AG04449 (cell line): ENCODE measurements at regions not wholly inside any gene's neighbourhood (a gene's known extent, or its start where the extent isn't known, plus 50 kb on each side); places are given as distances from the start of the nearest gene placed in this dataset.
A peak's percentile ranks its signal among the peaks of the same experiment; 100 is the strongest.

ENCODE experiments used
- CTCF ChIA-PET: fragments of 350-600 bp; formaldehyde crosslinking; extraction: SDS; loops from one replicate; lab custom pipeline; 2021; ENCODE audit warnings: antibody characterized with exemption; lab: Yijun Ruan, JAX
- POLR2A ChIA-PET: fragments of 400-600, 350-600 bp; formaldehyde crosslinking; extraction: SDS; loops from one replicate; lab custom pipeline; 2020; ENCODE audit warnings: antibody characterized with exemption, inconsistent platforms; lab: Yijun Ruan, JAX
- DNase-seq: peaks from one replicate; pipeline ENCODE4 v3.0.0-alpha.2; 2010; ENCODE audit warnings: low read depth, low spot score
- H3K4me3 ChIP-seq: 2 replicates; pipeline ENCODE4 v1.5.1; 2011; ENCODE audit warnings: low read depth, mild to moderate bottlenecking, control low read depth, low read length
- CTCF ChIP-seq: IDR thresholded peaks from one replicate; pipeline ENCODE4 v1.5.1; 2011; ENCODE audit warnings: mild to moderate bottlenecking, moderate library complexity, low read length, control low read depth, inconsistent platforms; ENCODE audit not compliant: insufficient read depth; ENCODE audit errors: missing control alignments

GRCh38 chr20:7748624-7749023 lies 191.6 kb downstream of the HAO1 start:
- H3K4me3 ChIP-seq, result no peak overlapping the region
- no peak for TF ChIP-seq CTCF
- no peak for DNase-seq
- ChIA-PET CTCF (no interaction called here), POLR2A (no interaction called here)

GRCh38 chr20:7754102-7754501 lies 186.2 kb downstream of the HAO1 start:
- ChIA-PET CTCF (no interaction called here), POLR2A (no interaction called here)
- TF ChIP-seq CTCF, result no peak
- H3K4me3 ChIP-seq, result no peak overlapping the region
- DNase-seq, result no peak

GRCh38 chr20:7758406-7758805 lies 181.9 kb downstream of the HAO1 start:
- DNase-seq, result no peak
- H3K4me3 ChIP-seq, result no peak overlapping the region
- ChIA-PET CTCF (no interaction called here), POLR2A (no interaction called here)
- no peak for TF ChIP-seq CTCF

- ChIA-PET CTCF (no interaction called here), POLR2A (no interaction called here)
- H3K4me3 ChIP-seq, result no peak overlapping the region
- no peak for TF ChIP-seq CTCF
- DNase-seq, result peak; percentile 16
Observed at GRCh38 chr20:7760247-7761031, 179.8 kb downstream of the HAO1 start.

GRCh38 chr20:7765221-7765620 lies 175.0 kb downstream of the HAO1 start:
- POLR2A ChIA-PET, result no interaction called here
- TF ChIP-seq CTCF, result no peak
- CTCF ChIA-PET, result interaction anchor here (0.6 kb wide), 1 partner anchor 173 kb away, joined by 3 read pairs; no protein-coding TSS in a partner anchor
- no peak for DNase-seq
- H3K4me3 ChIP-seq, result no peak overlapping the region

DNA sequence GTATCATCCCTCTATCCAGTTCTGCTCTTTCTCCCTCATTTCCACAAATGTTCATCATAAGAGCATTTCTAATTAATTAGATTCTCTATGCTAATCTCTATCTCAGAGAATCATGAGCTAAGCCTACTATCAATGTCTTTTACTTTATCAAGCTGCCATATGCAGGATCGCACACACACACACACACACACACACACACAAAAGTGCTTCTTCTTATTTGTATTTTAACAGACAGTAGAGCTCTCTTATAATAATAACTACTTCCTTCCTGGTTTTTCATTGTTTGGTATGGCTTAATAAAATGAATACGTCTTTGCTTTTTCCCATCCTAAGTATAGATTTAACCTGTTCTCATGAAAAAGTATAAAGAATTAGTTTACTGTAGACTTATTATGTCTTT lies 170.2 kb downstream of the HAO1 start:
- DNase-seq, result no peak
- POLR2A ChIA-PET, result no interaction called here
- TF ChIP-seq CTCF, result no peak

More for the DNA sequence above, 170.2 kb downstream of the HAO1 start:
- H3K4me3 ChIP-seq, result no peak overlapping the region
- CTCF ChIA-PET, result no interaction called here
